GM21381 (cell line): ENCODE measurements at regions not wholly inside any gene's neighbourhood (a gene's known extent, or its start where the extent isn't known, plus 50 kb on each side); places are given as distances from the start of the nearest gene placed in this dataset.

ENCODE experiments used
- ATAC-seq: cut with Tn5 transposase; IDR thresholded peaks from one replicate; pipeline ENCODE4 v1.9.1; 2021; ENCODE audit warnings: mild to moderate bottlenecking, moderate library complexity; ENCODE audit not compliant: unreplicated experiment

GRCh38 chr10:4503076-4503475 is 322.9 kb upstream of the AKR1E2 start:
- ATAC-seq = no peak

GRCh38 chr10:4501306-4501705 is 324.7 kb upstream of the AKR1E2 start:
- ATAC-seq = no peak

- no peak for ATAC-seq
Observed at GRCh38 chr10:4498711-4499251, 327.2 kb upstream of the AKR1E2 start.

GRCh38 chr10:4494551-4494950 is 331.5 kb upstream of the AKR1E2 start:
- ATAC-seq = no peak

GRCh38 chr10:4492202-4492601 is 333.8 kb upstream of the AKR1E2 start:
- no peak for ATAC-seq

GRCh38 chr10:4488904-4489303 is 337.1 kb upstream of the AKR1E2 start:
- ATAC-seq = no peak

GRCh38 chr10:4485636-4486035 is 340.4 kb upstream of the AKR1E2 start:
- ATAC-seq = no peak

- ATAC-seq = no peak
Observed at GRCh38 chr10:4483811-4484210, 342.2 kb upstream of the AKR1E2 start.

GRCh38 chr10:4482659-4483058 is 343.3 kb upstream of the AKR1E2 start:
- ATAC-seq = no peak

GRCh38 chr10:4481192-4481591 is 344.8 kb upstream of the AKR1E2 start:
- no peak for ATAC-seq

- ATAC-seq = no peak
Observed at GRCh38 chr10:4479342-4479741, 346.7 kb upstream of the AKR1E2 start.

- ATAC-seq = no peak
Observed at GRCh38 chr10:4477664-4478063, 348.3 kb upstream of the AKR1E2 start.

- no peak for ATAC-seq
Observed at GRCh38 chr10:4475827-4476490, 350.0 kb upstream of the AKR1E2 start.

- no peak for ATAC-seq
Observed at GRCh38 chr10:4474829-4475228, 351.2 kb upstream of the AKR1E2 start.

GRCh38 chr10:4473977-4474376 is 352.0 kb upstream of the AKR1E2 start:
- no peak for ATAC-seq

- ATAC-seq = no peak
Observed at GRCh38 chr10:4472190-4472904, 353.7 kb upstream of the AKR1E2 start.

GRCh38 chr10:4470231-4470835 is 355.7 kb upstream of the AKR1E2 start:
- ATAC-seq = no peak

GRCh38 chr10:4467481-4467880 is 358.5 kb upstream of the AKR1E2 start:
- no peak for ATAC-seq

- no peak for ATAC-seq
Observed at GRCh38 chr10:4460267-4460666, 365.7 kb upstream of the AKR1E2 start.

- ATAC-seq = no peak
Observed at GRCh38 chr10:4459531-4459930, 366.5 kb upstream of the AKR1E2 start.

GRCh38 chr10:4457597-4457996 is 368.4 kb upstream of the AKR1E2 start:
- no peak for ATAC-seq

GRCh38 chr10:4456776-4457175 is 369.2 kb upstream of the AKR1E2 start:
- ATAC-seq = no peak
